Astrocyte (in vitro differentiated cells and primary cell): ENCODE measurements at regions not wholly inside any gene's neighbourhood (a gene's known extent, or its start where the extent isn't known, plus 50 kb on each side); places are given as distances from the start of the nearest gene placed in this dataset.

Experiments used
- DNase-seq: peaks from one replicate; pipeline ENCODE4 v3.0.0-alpha.2; 2010; ENCODE audit warnings: low read depth
- FAIRE-seq: peaks from 2 replicates; lab custom pipeline; 2011; peaks lifted over from hg19 to GRCh38; lab: Jason Lieb, UNC
- H2AFZ ChIP-seq: 2 replicates; pipeline ENCODE4 v1.6.0; 2012; ENCODE audit warnings: low read depth, low read length, inconsistent platforms
- H3K27ac ChIP-seq: 2 replicates; pipeline ENCODE4 v1.5.1; 2011; ENCODE audit warnings: low read depth, low read length, inconsistent platforms
- H3K27me3 ChIP-seq: 2 replicates; pipeline ENCODE4 v1.6.0; 2011; ENCODE audit warnings: low read length, inconsistent platforms; ENCODE audit not compliant: insufficient read depth
- H3K36me3 ChIP-seq: 2 replicates; pipeline ENCODE4 v1.5.1; 2011; ENCODE audit warnings: low read length, inconsistent platforms; ENCODE audit not compliant: insufficient read depth
- H3K4me1 ChIP-seq: 2 replicates; pipeline ENCODE4 v1.5.1; 2011; ENCODE audit warnings: low read length, inconsistent platforms; ENCODE audit not compliant: insufficient read depth
- H3K4me2 ChIP-seq: 2 replicates; pipeline ENCODE4 v1.6.0; 2012; ENCODE audit warnings: low read length, inconsistent platforms
- H3K4me3 ChIP-seq: 2 replicates; pipeline ENCODE4 v1.5.1; 2011; ENCODE audit warnings: low read depth, mild to moderate bottlenecking, low read length, inconsistent platforms; ENCODE audit not compliant: insufficient read depth
- H3K79me2 ChIP-seq: 2 replicates; pipeline ENCODE4 v1.6.0; 2012; ENCODE audit warnings: mild to moderate bottlenecking, low read length, inconsistent platforms; ENCODE audit not compliant: insufficient read depth
- H3K9ac ChIP-seq: 2 replicates; pipeline ENCODE4 v1.6.0; 2012; ENCODE audit warnings: mild to moderate bottlenecking, low read length, inconsistent platforms
- H3K9me3 ChIP-seq: 2 replicates; pipeline ENCODE4 v1.5.1; 2012; ENCODE audit warnings: low read depth, mild to moderate bottlenecking, low read length, inconsistent platforms; ENCODE audit not compliant: insufficient read depth
- H4K20me1 ChIP-seq: 2 replicates; pipeline ENCODE4 v1.6.0; 2012; ENCODE audit warnings: low read length, inconsistent platforms; ENCODE audit not compliant: insufficient read depth
- H3K27ac Mint-ChIP-seq: one replicate; pipeline ENCODE4 v1.8.0; 2021; ENCODE audit warnings: mild to moderate bottlenecking, mixed read lengths; ENCODE audit not compliant: unreplicated experiment
- H3K27me3 Mint-ChIP-seq: one replicate; pipeline ENCODE4 v1.8.0; 2021; ENCODE audit warnings: low read depth, mixed read lengths; ENCODE audit not compliant: unreplicated experiment
- H3K36me3 Mint-ChIP-seq: one replicate; pipeline ENCODE4 v1.8.0; 2021; ENCODE audit warnings: low read depth, mixed read lengths; ENCODE audit not compliant: unreplicated experiment
- H3K4me1 Mint-ChIP-seq: one replicate; pipeline ENCODE4 v1.8.0; 2021; ENCODE audit warnings: low read depth, mixed read lengths; ENCODE audit not compliant: unreplicated experiment
- H3K4me3 Mint-ChIP-seq: one replicate; pipeline ENCODE4 v1.8.0; 2021; ENCODE audit warnings: mild to moderate bottlenecking, moderate library complexity, mixed read lengths; ENCODE audit not compliant: unreplicated experiment
- H3K9me3 Mint-ChIP-seq: one replicate; pipeline ENCODE4 v1.8.0; 2021; ENCODE audit warnings: mild to moderate bottlenecking, mixed read lengths; ENCODE audit not compliant: unreplicated experiment
- EZH2 ChIP-seq: IDR thresholded peaks from 2 replicates; pipeline ENCODE4 v1.6.1; 2012; ENCODE audit warnings: mild to moderate bottlenecking, low read length, inconsistent platforms; ENCODE audit not compliant: insufficient read depth
- TF ChIP-seq, protein P1 (sequence below): IDR thresholded peaks from 2 replicates; pipeline ENCODE4 v1.5.1; 2011; ENCODE audit warnings: low read depth, mild to moderate bottlenecking, inconsistent platforms, low read length, moderate library complexity; ENCODE audit not compliant: insufficient read depth

DNA sequence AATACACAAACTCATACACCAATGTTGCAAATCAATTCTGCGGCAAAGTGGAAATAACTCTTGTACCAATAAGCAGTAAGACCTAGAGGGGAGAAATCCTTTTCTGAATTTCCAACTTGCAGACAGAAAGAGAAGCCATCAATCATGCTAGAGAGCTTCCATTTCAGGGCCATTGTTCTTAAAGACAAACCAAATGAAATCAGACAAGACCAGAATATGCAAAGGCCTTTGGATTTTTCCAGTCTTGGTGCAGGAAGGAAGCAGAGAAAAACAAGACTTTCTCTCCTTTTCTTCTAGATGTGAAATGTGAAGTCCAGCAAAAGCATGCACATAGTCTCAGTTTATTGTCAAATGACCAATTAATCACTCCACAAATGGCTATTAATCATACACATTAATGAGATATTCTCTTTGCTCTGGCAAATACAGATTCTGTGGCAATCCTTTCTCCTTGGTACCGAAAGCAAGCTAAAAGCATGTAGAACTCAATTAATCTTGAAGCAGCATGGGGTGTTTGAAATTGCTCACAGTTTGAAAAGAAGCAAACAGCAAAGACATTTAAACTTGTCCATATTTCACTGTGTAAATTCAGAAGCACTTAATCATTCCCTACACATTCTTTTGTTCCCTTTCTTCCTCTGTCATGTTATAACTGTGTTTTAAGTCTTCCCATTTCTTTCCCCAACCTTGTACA is 466.1 kb downstream of the GPAT3 start:
- Histone ChIP-seq H3K9ac (no peak overlapping the region), H3K27me3 (no peaks in the 10 kb centered on the region), H3K4me1 (no peaks in the 10 kb centered on the region), H3K36me3 (no peaks in the 10 kb centered on the region), H3K79me2 (no peaks in the 10 kb centered on the region), H3K4me3 (no peak overlapping the region), H3K4me2 (no peak overlapping the region), H2AFZ (no peak overlapping the region), H3K27ac (no peak overlapping the region), H3K9me3 (no peaks in the 10 kb centered on the region), H4K20me1 (no peaks in the 10 kb centered on the region)
- DNase-seq (no peak), FAIRE-seq (no peak)
- no peaks in the 10 kb centered on the region for H3K9me3 Mint-ChIP-seq
- no peak overlapping the region for H3K27ac Mint-ChIP-seq
- H3K27me3 Mint-ChIP-seq: no peaks in the 10 kb centered on the region
- TF ChIP-seq, protein P1, sequence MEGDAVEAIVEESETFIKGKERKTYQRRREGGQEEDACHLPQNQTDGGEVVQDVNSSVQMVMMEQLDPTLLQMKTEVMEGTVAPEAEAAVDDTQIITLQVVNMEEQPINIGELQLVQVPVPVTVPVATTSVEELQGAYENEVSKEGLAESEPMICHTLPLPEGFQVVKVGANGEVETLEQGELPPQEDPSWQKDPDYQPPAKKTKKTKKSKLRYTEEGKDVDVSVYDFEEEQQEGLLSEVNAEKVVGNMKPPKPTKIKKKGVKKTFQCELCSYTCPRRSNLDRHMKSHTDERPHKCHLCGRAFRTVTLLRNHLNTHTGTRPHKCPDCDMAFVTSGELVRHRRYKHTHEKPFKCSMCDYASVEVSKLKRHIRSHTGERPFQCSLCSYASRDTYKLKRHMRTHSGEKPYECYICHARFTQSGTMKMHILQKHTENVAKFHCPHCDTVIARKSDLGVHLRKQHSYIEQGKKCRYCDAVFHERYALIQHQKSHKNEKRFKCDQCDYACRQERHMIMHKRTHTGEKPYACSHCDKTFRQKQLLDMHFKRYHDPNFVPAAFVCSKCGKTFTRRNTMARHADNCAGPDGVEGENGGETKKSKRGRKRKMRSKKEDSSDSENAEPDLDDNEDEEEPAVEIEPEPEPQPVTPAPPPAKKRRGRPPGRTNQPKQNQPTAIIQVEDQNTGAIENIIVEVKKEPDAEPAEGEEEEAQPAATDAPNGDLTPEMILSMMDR: no peak
- TF ChIP-seq EZH2: no peak
- H3K36me3 Mint-ChIP-seq: no peaks in the 10 kb centered on the region
- H3K4me1 Mint-ChIP-seq: no peaks in the 10 kb centered on the region
- no peak overlapping the region for H3K4me3 Mint-ChIP-seq

DNA sequence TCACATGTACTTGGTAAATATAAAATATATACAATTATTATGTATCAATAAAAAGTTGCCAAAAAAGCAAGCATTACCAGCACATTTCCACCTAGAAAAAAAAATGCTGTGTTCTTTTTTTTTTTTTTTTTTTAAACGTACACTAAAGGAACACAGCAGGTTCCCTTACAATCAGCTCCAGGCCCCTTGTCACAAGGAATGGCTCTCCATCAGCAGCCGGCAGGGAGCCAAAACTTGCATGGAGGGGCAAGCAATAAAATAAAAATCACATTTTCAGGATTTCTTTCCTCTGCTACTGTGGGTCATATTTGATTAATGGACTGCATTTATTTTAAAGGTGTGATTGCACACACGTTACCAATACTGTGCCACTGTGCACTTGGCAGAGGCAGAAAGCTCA is 460.3 kb downstream of the GPAT3 start:
- no peak overlapping the region for H3K27ac Mint-ChIP-seq
- H4K20me1 ChIP-seq: no peaks in the 10 kb centered on the region
- no peak overlapping the region for H3K27ac ChIP-seq
- H3K36me3 Mint-ChIP-seq: no peaks in the 10 kb centered on the region
- DNase-seq (no peak), FAIRE-seq (no peak)
- H3K4me3 Mint-ChIP-seq: no peak overlapping the region
- no peaks in the 10 kb centered on the region for H3K4me1 Mint-ChIP-seq
- H3K9me3 ChIP-seq: no peaks in the 10 kb centered on the region
- no peaks in the 10 kb centered on the region for H3K79me2 ChIP-seq
- H3K4me1 ChIP-seq: no peaks in the 10 kb centered on the region
- no peaks in the 10 kb centered on the region for H3K36me3 ChIP-seq
- no peak overlapping the region for H3K4me2 ChIP-seq
- H3K9ac ChIP-seq: no peak overlapping the region
- TF ChIP-seq EZH2: no peak
- TF ChIP-seq, protein P1: no peak
- no peaks in the 10 kb centered on the region for H3K9me3 Mint-ChIP-seq
- no peaks in the 10 kb centered on the region for H3K27me3 Mint-ChIP-seq
- no peaks in the 10 kb centered on the region for H3K27me3 ChIP-seq
- no peak overlapping the region for H2AFZ ChIP-seq
- H3K4me3 ChIP-seq: no peak overlapping the region

DNA sequence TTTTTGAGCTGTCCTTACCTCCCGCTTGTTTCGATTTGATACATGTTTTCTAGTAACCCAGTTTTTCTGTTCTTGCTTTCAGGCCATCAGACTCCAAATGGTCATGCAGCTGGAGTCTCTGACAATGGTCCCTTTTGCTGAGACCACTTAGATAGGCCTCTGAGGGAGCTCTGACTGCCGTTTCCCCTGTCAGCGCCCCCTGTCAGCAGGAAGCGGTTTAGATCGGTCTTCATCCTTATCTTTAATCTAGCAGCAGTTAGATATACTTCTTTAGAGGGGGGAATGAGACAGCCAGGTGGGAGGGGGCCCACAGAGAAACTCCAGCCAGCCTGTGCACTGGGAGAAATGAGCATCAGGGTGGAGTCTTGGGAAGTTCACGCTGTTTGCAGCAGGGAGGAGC is 457.9 kb downstream of the GPAT3 start:
- no peak for FAIRE-seq
- Histone ChIP-seq H3K4me2 (no peak overlapping the region), H3K36me3 (no peaks in the 10 kb centered on the region), H3K9me3 (no peaks in the 10 kb centered on the region), H3K4me3 (no peak overlapping the region), H2AFZ (no peak overlapping the region), H3K4me1 (no peaks in the 10 kb centered on the region), H3K9ac (no peak overlapping the region), H3K79me2 (no peaks in the 10 kb centered on the region), H3K27me3 (no peaks in the 10 kb centered on the region), H4K20me1 (no peaks in the 10 kb centered on the region), H3K27ac (no peak overlapping the region)
- no peak overlapping the region for H3K27ac Mint-ChIP-seq
- no peaks in the 10 kb centered on the region for H3K36me3 Mint-ChIP-seq
- no peak for DNase-seq
- no peak for TF ChIP-seq EZH2
- TF ChIP-seq, protein P1: no peak
- H3K4me3 Mint-ChIP-seq: no peak overlapping the region
- H3K9me3 Mint-ChIP-seq: peaks cover 3% of the 10 kb centered on the region
- H3K27me3 Mint-ChIP-seq: no peaks in the 10 kb centered on the region
- H3K4me1 Mint-ChIP-seq: no peaks in the 10 kb centered on the region
